Ovary (tissue), 7 donors: ENCODE measurements at regions not wholly inside any gene's neighbourhood (a gene's known extent, or its start where the extent isn't known, plus 50 kb on each side); places are given as distances from the start of the nearest gene placed in this dataset.

Experiments
- DNase-seq, 5 donors: peaks; one replicate each; pipeline ENCODE4 v3.0.0-alpha.2; 2019 to 2020
- H3K27ac ChIP-seq, 2 donors: fragments of 200-600 bp; one replicate each; pipeline versions ENCODE4 v1.5.1 to v1.8.0; 2019 to 2022
- H3K27me3 ChIP-seq: fragments of 200-600 bp; one replicate; pipeline ENCODE4 v1.8.0; 2022
- H3K36me3 ChIP-seq: fragments of 200-600 bp; sonication (generic); one replicate; pipeline ENCODE4 v1.5.1; 2019
- H3K4me1 ChIP-seq: one replicate; pipeline ENCODE4 v1.8.1; 2013; ENCODE audit warnings: mild to moderate bottlenecking, moderate library complexity; ENCODE audit not compliant: insufficient read depth
- H3K4me3 ChIP-seq: fragments of 200-600 bp; sonication (generic); one replicate; pipeline ENCODE4 v1.5.1; 2017
- H3K9me3 ChIP-seq, 2 donors: fragments of 200-600 bp in 1 of 2; sonication (generic) in 1 of 2; one replicate each; pipeline versions ENCODE4 v1.5.1 to v1.8.1; 2013 to 2019; ENCODE audit warnings: mild to moderate bottlenecking in 1 of 2, moderate library complexity in 1 of 2
- EP300 ChIP-seq: sonication (generic); formaldehyde crosslinking; IDR thresholded peaks from one replicate; pipeline ENCODE4 v1.6.1; 2017; ENCODE audit warnings: antibody characterized with exemption
- POLR2A ChIP-seq: fragments of 450-650 bp; IDR thresholded peaks from one replicate; pipeline ENCODE4 v1.6.1; 2017; ENCODE audit warnings: antibody characterized with exemption, mild to moderate bottlenecking, moderate library complexity
- WGBS, 3 donors: extraction: QIAGEN DNeasy Blood & Tissue Kit in 1 of 3; methylation state at CpG; one replicate each; pipeline versions ENCODE4 v1.1.5 to v1.1.7; 2013 to 2017; 5-methylcytosine and 5-hydroxymethylcytosine counted together
- intact Hi-C, 4 donors: fragments of 100-400 bp; cut with DNase I; formaldehyde crosslinking; loops; one replicate each; pipeline versions ENCODE4 v1.11.0 to v1.15.1; 2022 to 2023
- TF ChIP-seq, protein P1 (sequence below), 3 donors: fragments of 450-650 bp in 2 of 3; fragments of 200-600 bp in 1 of 3; IDR thresholded peaks; one replicate each; pipeline versions ENCODE4 v1.5.1 to v1.8.0; 2016 to 2022; ENCODE audit warnings: antibody characterized with exemption in 3 of 3, mild to moderate bottlenecking in 1 of 3
- donor health status: DM: no; HTN: no; CAD: no; lungs with moderate emphysema.
- donor health status: DM: no; HTN: no; CAD: no.
- donor health status: Bipolar disorder and iron deficiency.
- donor health status: DM: no; HTN: no; CAD: no.
- donor health status: DM: yes; HTN: yes; CAD: no.

DNA sequence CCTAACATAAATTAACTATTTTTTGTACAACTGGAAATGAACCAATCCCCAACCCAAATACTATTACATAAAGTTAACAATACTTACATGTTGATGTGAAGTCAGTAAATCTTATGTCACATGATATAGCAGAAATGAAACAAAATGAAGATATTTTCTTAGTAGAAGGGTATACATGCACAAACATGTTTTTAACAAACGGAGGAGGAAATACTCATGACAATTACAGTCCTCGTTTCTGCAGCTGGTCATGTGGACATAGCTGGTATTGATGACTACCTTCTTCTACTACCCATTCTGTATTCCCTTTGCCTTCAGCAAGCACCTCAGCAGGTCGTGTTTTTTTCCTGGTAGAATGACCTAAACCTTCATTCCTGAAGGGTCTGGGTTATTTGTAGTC is 252.3 kb downstream of the HTR7 start:
- H3K27me3 ChIP-seq = no peaks in the 10 kb centered on the region
- H3K36me3 ChIP-seq = no peaks in the 10 kb centered on the region
- no peak overlapping the region for H3K27ac ChIP-seq
- no peak overlapping the region for H3K4me3 ChIP-seq
- 55 to 71% (median 65%) methylated on average over 3 of the region's 3 CpGs for WGBS, 3 donors
- intact Hi-C loops = no loop called here
- TF ChIP-seq EP300 (no peak), POLR2A (no peak)
- TF ChIP-seq, protein P1, sequence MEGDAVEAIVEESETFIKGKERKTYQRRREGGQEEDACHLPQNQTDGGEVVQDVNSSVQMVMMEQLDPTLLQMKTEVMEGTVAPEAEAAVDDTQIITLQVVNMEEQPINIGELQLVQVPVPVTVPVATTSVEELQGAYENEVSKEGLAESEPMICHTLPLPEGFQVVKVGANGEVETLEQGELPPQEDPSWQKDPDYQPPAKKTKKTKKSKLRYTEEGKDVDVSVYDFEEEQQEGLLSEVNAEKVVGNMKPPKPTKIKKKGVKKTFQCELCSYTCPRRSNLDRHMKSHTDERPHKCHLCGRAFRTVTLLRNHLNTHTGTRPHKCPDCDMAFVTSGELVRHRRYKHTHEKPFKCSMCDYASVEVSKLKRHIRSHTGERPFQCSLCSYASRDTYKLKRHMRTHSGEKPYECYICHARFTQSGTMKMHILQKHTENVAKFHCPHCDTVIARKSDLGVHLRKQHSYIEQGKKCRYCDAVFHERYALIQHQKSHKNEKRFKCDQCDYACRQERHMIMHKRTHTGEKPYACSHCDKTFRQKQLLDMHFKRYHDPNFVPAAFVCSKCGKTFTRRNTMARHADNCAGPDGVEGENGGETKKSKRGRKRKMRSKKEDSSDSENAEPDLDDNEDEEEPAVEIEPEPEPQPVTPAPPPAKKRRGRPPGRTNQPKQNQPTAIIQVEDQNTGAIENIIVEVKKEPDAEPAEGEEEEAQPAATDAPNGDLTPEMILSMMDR (IDR thresholded peaks at IDR 0.05) = no peak
- no peak for DNase-seq
- H3K4me1 ChIP-seq = no peaks in the 10 kb centered on the region
- no peaks in the 10 kb centered on the region for H3K9me3 ChIP-seq

DNA sequence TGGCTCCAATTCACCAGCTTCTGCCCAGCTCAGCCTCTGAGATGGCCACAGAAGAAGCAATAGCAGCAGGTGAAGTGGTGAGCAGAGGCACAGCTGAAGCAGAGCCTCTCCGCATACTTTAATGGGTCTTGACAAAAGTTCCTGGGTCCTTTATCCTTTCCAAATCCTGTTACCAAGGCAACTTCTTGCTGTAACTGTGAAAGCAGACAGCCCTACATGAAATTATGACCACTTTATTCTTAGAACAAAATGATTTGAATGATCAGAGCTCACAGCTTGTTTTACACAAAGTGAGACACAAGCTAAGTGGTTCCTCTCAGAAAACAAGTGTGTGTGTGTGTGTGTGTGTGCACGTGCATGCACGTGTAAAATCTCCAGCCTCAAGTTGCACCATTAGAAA is 245.6 kb downstream of the HTR7 start:
- 55 to 76% (median 71%) methylated on average over 3 of the region's 3 CpGs for WGBS, 3 donors
- Histone ChIP-seq H3K4me1 (no peaks in the 10 kb centered on the region), H3K36me3 (no peaks in the 10 kb centered on the region), H3K9me3 (no peaks in the 10 kb centered on the region), H3K4me3 (no peak overlapping the region), H3K27me3 (no peaks in the 10 kb centered on the region), H3K27ac (no peak overlapping the region)
- TF ChIP-seq, protein P1 (IDR thresholded peaks at IDR 0.05) = no peak
- TF ChIP-seq POLR2A (no peak), EP300 (no peak)
- DNase-seq = no peak
- intact Hi-C loops = no loop called here

DNA sequence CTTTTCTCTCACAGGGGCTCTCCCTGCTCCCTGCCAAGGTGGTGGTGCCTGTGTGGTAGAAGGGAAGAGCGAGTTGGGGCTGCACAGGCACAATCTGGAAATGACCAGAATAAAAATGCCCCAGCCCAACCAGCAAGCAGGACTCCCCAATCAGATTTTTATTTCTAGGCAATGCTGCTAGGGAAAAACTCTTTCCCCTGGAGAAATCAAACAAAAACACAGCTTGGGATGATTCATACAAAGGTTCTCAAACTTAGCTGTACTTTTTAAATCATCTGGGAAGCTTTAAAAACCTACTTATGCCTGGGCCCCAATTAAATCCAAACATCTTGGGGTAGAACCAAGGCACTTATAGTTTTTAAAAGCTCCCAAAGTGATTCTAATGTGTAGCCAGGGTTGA is 243.2 kb downstream of the HTR7 start:
- TF ChIP-seq EP300 (no peak), POLR2A (no peak)
- TF ChIP-seq, protein P1 (IDR thresholded peaks at IDR 0.05) = no peak
- 63 to 78% (median 72%) methylated on average over 1 of the region's 1 CpG for WGBS, 3 donors
- Histone ChIP-seq H3K4me3 (no peak overlapping the region), H3K36me3 (no peaks in the 10 kb centered on the region), H3K4me1 (no peaks in the 10 kb centered on the region), H3K27ac (no peak overlapping the region), H3K9me3 (no peaks in the 10 kb centered on the region), H3K27me3 (no peaks in the 10 kb centered on the region)
- DNase-seq = no peak
- intact Hi-C loops = no loop called here

DNA sequence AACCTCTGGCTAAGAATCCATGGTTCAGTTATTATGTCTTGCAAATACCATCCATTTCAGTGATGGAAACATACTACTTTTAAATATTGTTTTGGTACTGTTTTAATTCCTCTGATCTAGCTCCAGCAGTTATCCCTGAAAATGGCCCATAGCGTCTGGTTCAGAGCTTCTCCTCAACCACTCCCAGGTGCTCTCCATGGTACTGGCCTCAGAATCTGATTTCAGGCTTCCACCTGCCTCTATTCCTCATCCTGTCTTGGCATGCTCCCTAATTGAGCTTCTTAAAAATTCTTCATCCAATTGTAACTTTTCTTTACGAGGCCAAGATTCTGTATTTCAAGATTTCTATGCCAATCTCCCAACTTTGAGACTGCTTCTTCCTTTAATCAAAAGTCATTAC is 236.3 kb downstream of the HTR7 start:
- intact Hi-C loops = loop anchor here in 1 of 4 donors (5.0 kb wide), 1 partner anchor 549 kb away; no protein-coding TSS in a partner anchor
- WGBS, 3 donors = 15 to 23% (median 16%) methylated on average over 2 of the region's 2 CpGs
- no peak overlapping the region for H3K4me3 ChIP-seq
- H3K9me3 ChIP-seq = no peaks in the 10 kb centered on the region
- H3K36me3 ChIP-seq = no peaks in the 10 kb centered on the region
- H3K4me1 ChIP-seq = no peaks in the 10 kb centered on the region
- H3K27ac ChIP-seq = no peak overlapping the region
- DNase-seq = no peak
- TF ChIP-seq EP300 (no peak), POLR2A (no peak)
- TF ChIP-seq, protein P1 (IDR thresholded peaks at IDR 0.05) = no peak
- H3K27me3 ChIP-seq = no peaks in the 10 kb centered on the region
